PC-3 (cell line): ENCODE measurements at regions not wholly inside any gene's neighbourhood (a gene's known extent, or its start where the extent isn't known, plus 50 kb on each side); places are given as distances from the start of the nearest gene placed in this dataset.
"Not testable (repeated sequence)": the region's sequence is repeated elsewhere in the genome, so short reads cannot be mapped to it uniquely, and the experiment has no call there.

ENCODE experiments used
- ATAC-seq: fragments of 200-7000 bp; cut with Tn5 transposase; 2 replicates; pipeline ENCODE4 v1.9.1; 2020; ENCODE audit warnings: mild to moderate bottlenecking, moderate library complexity
- BruUV-seq: library from RNA; stranded (reverse); fragments of 400-500 nt; replicated peaks from 2 replicates; lab custom pipeline; 2021; lab: Mats Ljungman, UMichigan
- CTCF ChIA-PET: fragments of 300-600 bp; sonication (Branson Sonifier 250); formaldehyde crosslinking; loops from one replicate; lab custom pipeline; 2022; ENCODE audit warnings: antibody characterized with exemption; lab: Charles Lee
- POLR2A ChIA-PET: fragments of 300-600 bp; sonication (Branson Sonifier 250); formaldehyde crosslinking; loops from one replicate; lab custom pipeline; 2022; ENCODE audit warnings: antibody characterized with exemption; ENCODE audit not compliant: unreplicated experiment; lab: Charles Lee
- DNase-seq: peaks from one replicate; pipeline ENCODE4 v3.0.0-alpha.2; 2015
- H2AFZ ChIP-seq: fragments of 300-600 bp; sonication (generic); 2 replicates; pipeline ENCODE4 v1.6.0; 2016; ENCODE audit warnings: antibody characterized with exemption, low read length
- H3F3A ChIP-seq: fragments of 300-600 bp; sonication (generic); one replicate; pipeline ENCODE4 v1.6.0; 2017; ENCODE audit warnings: antibody characterized with exemption, low read length, control low read depth, mild to moderate bottlenecking; ENCODE audit not compliant: unreplicated experiment
- H3K27ac ChIP-seq: fragments of 300-600 bp; sonication (generic); 2 replicates; pipeline ENCODE4 v1.5.1; 2016; ENCODE audit warnings: mild to moderate bottlenecking, low read length
- H3K27me3 ChIP-seq: fragments of 300-600 bp; sonication (generic); 2 replicates; pipeline ENCODE4 v1.6.1; 2016; ENCODE audit warnings: low read length, mixed read lengths
- H3K36me3 ChIP-seq: fragments of 300-600 bp; sonication (generic); 2 replicates; pipeline ENCODE4 v1.6.1; 2016; ENCODE audit warnings: low read depth, mixed run types, low read length, mixed read lengths
- H3K4me1 ChIP-seq: fragments of 300-600 bp; sonication (generic); 2 replicates; pipeline ENCODE4 v1.5.1; 2016; ENCODE audit warnings: low read length; ENCODE audit not compliant: insufficient read depth
- H3K4me2 ChIP-seq: fragments of 300-600 bp; sonication (generic); 2 replicates; pipeline ENCODE4 v1.6.0; 2016; ENCODE audit warnings: low read length
- H3K4me3 ChIP-seq: fragments of 300-600 bp; sonication (generic); 2 replicates; pipeline ENCODE4 v1.5.1; 2016; ENCODE audit warnings: mild to moderate bottlenecking, low read length, mixed read lengths
- H3K79me2 ChIP-seq: fragments of 300-600 bp; sonication (generic); 2 replicates; pipeline ENCODE4 v1.6.1; 2017; ENCODE audit warnings: low read length, mixed read lengths
- H3K9ac ChIP-seq: fragments of 300-600 bp; sonication (generic); 2 replicates; pipeline ENCODE4 v1.6.0; 2016; ENCODE audit warnings: mild to moderate bottlenecking, low read length
- H3K9me2 ChIP-seq: fragments of 300-600 bp; sonication (generic); replicated peaks from 2 replicates; pipeline ENCODE4 v1.6.1; 2016; ENCODE audit warnings: mixed run types, low read length, mixed read lengths
- H3K9me3 ChIP-seq: fragments of 300-600 bp; sonication (generic); 2 replicates; pipeline ENCODE4 v1.6.1; 2016; ENCODE audit warnings: low read length, mixed read lengths
- H4K20me1 ChIP-seq: fragments of 300-600 bp; sonication (generic); 2 replicates; pipeline ENCODE4 v1.6.1; 2016; ENCODE audit warnings: low read length, mixed read lengths
- CTCF ChIP-seq: fragments of 300-600 bp; sonication (generic); conservative IDR thresholded peaks from 2 replicates; pipeline ENCODE4 v1.5.1; 2017; ENCODE audit warnings: antibody characterized with exemption, low read depth, mild to moderate bottlenecking, low read length
- EZH2 ChIP-seq: fragments of 300-600 bp; sonication (generic); IDR thresholded peaks from one replicate; pipeline ENCODE4 v1.6.1; 2017; ENCODE audit warnings: antibody characterized with exemption, mild to moderate bottlenecking, low read length; ENCODE audit not compliant: unreplicated experiment
- EZH2phosphoT487 ChIP-seq: fragments of 300-600 bp; sonication (generic); IDR thresholded peaks from 2 replicates; pipeline ENCODE4 v1.6.1; 2018; ENCODE audit warnings: mild to moderate bottlenecking, antibody characterized with exemption, low read length, borderline replicate concordance
- intact Hi-C: fragments of 100-400 bp; cut with micrococcal nuclease; formaldehyde crosslinking; loops from 2 replicates; pipeline ENCODE4 v1.9.0; 2023

- no peaks in the 10 kb centered on the region for H3K79me2 ChIP-seq
- no peak overlapping the region for H2AFZ ChIP-seq
- POLR2A ChIA-PET = no interaction called here
- no peak overlapping the region for H3K27ac ChIP-seq
- no peak overlapping the region for H3K4me3 ChIP-seq
- H3K36me3 ChIP-seq = no peaks in the 10 kb centered on the region
- ATAC-seq = no peak
- CTCF ChIA-PET = no interaction called here
- no TSS peak for BruUV-seq
- H3K9me3 ChIP-seq = no peaks in the 10 kb centered on the region
- H3K4me1 ChIP-seq = no peaks in the 10 kb centered on the region
- no peak overlapping the region for H3K9ac ChIP-seq
- no peaks in the 10 kb centered on the region for H4K20me1 ChIP-seq
- no peak overlapping the region for H3K4me2 ChIP-seq
- peaks cover 42% of the 10 kb centered on the region for H3K27me3 ChIP-seq
- intact Hi-C loops = no loop called here
- no peaks in the 10 kb centered on the region for H3F3A ChIP-seq
- TF ChIP-seq CTCF = no peak
- H3K9me2 ChIP-seq = no peaks in the 10 kb centered on the region
- DNase-seq = no peak
Measured at GRCh38 chr6:167233490-167233889, 57.6 kb upstream of the UNC93A start.

DNA sequence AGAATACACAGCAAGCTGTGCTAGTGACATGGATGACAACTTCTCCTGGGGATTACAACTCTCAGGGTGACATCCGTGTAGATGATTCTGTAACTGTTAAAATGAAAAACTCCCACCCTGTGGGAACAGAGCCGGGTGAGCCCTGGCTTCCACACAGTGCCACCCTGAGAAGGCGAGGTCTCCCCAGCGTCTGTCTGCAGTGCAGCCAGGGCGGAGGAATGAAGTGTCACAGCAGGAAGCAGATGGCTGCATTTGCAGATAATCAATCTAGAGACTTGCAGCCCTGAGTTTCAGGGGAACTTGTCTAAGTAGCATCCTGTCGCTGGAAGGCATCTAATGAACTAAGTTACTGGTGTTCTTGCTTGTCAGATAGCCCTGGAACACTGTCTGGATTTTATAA, 56.5 kb upstream of the UNC93A start:
- H3K4me1 ChIP-seq, H4K20me1 ChIP-seq, POLR2A ChIA-PET, BruUV-seq, H3K9me3 ChIP-seq, H3K27ac ChIP-seq, H3K9me2 ChIP-seq, H3K79me2 ChIP-seq, H3K9ac ChIP-seq, H2AFZ ChIP-seq, H3K4me2 ChIP-seq, H3K36me3 ChIP-seq, intact Hi-C loops, H3K4me3 ChIP-seq, CTCF ChIA-PET, DNase-seq, ATAC-seq, H3F3A ChIP-seq: not testable (repeated sequence)
- H3K27me3 ChIP-seq = peaks cover 31% of the 10 kb centered on the region

DNA sequence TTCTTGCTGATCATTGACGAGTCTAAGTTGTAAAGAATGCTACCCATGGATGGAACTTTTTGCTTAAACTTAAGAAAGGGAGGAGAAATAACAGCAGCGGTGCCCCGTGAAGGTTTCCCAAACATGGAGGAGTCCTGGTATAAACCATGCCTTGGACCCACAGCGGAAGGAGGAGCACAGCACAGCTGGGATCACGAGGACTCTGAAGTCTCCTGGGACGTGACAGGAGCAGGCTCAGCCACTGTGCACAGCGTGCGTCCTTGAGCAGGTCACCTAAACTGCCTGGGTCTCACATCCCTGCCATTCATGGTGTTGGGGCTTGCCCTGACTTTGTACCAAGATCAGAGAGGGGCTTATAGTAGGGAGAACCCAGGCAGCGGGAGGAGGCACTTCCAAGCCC, 56.1 kb upstream of the UNC93A start:
- no peak overlapping the region for H3K9ac ChIP-seq
- no peaks in the 10 kb centered on the region for H4K20me1 ChIP-seq
- no peak overlapping the region for H3K27ac ChIP-seq
- no TSS peak for BruUV-seq
- ATAC-seq (no peak), DNase-seq (no peak)
- H3K9me2 ChIP-seq = no peaks in the 10 kb centered on the region
- no peaks in the 10 kb centered on the region for H3K9me3 ChIP-seq
- no peak overlapping the region for H2AFZ ChIP-seq
- POLR2A ChIA-PET = no interaction called here
- H3K4me1 ChIP-seq = no peaks in the 10 kb centered on the region
- no peaks in the 10 kb centered on the region for H3K79me2 ChIP-seq
- TF ChIP-seq CTCF (no peak), EZH2phosphoT487 (no peak), EZH2 (no peak)
- no peak overlapping the region for H3K4me3 ChIP-seq
- peaks cover 27% of the 10 kb centered on the region for H3K27me3 ChIP-seq
- no peaks in the 10 kb centered on the region for H3F3A ChIP-seq
- H3K36me3 ChIP-seq = no peaks in the 10 kb centered on the region
- no peak overlapping the region for H3K4me2 ChIP-seq
- CTCF ChIA-PET = no interaction called here
- intact Hi-C loops = no loop called here
